ENCODE measurements at regions not wholly inside any gene's neighbourhood (a gene's known extent, or its start where the extent isn't known, plus 50 kb on each side); places are given as distances from the start of the nearest gene placed in this dataset.

DNA sequence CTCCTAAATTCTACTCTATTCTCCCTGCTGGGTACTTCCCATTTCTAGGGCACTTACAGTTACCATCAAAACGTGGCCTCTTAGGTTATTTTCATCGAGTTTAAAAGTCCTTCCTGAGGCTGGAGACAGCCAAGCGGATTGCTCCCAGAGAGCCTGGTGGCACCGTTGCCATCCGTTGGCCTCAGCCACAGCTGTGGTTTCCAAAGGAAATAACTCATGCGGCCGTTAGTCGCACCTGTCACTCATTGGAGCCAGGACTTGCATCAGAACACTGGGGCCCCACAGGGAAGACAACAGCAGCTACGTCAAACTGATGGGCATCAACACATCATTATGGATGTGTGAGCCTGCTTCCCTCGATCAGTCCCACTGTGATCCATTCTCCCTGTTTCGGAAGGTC, 453.4 kb downstream of the BCL11A start:
- H3K36me3 ChIP-seq (ENCODE audit: control insufficient read depth, insufficient read depth, low read length): no peaks in the 10 kb centered on the region
- H2AK5ac ChIP-seq (ENCODE audit: low read length): no peak overlapping the region
- H3K4me3 ChIP-seq (ENCODE audit: low read length): no peak overlapping the region
- H3K18ac ChIP-seq (ENCODE audit: low read length): no peak overlapping the region
- no peak overlapping the region for H3K27ac ChIP-seq (ENCODE audit: low read depth, low read length)
- H4K8ac ChIP-seq (ENCODE audit: low read depth, low read length): no peak overlapping the region
- no peak overlapping the region for H3K4me2 ChIP-seq (ENCODE audit: low read length)
- H3K23ac ChIP-seq (ENCODE audit: low read length): no peak overlapping the region
- DNase-seq: no peak
- H4K5ac ChIP-seq (ENCODE audit: low read length): no peak overlapping the region
- no peak overlapping the region for H3K4ac ChIP-seq (ENCODE audit: low read depth, low read length)
- H2BK15ac ChIP-seq (replicated peaks; ENCODE audit: low read depth): no peak overlapping the region
- no peaks in the 10 kb centered on the region for H3K79me1 ChIP-seq (ENCODE audit: low read length)
- H3K4me1 ChIP-seq (ENCODE audit: control insufficient read depth, low read depth, low read length): no peaks in the 10 kb centered on the region
- H3K56ac ChIP-seq (ENCODE audit: low read length): no peak overlapping the region
- H3K9ac ChIP-seq (ENCODE audit: low read length): no peak overlapping the region
- WGBS (ENCODE audit: extremely low coverage, insufficient coverage, low lambda C conversion rate): no CpG with 5 or more reads among the region's 11 CpGs
- H2BK120ac ChIP-seq (ENCODE audit: low read depth, low read length): no peak overlapping the region
- no peaks in the 10 kb centered on the region for H3K79me2 ChIP-seq (ENCODE audit: control insufficient read depth, insufficient read depth, low read length)
- no peaks in the 10 kb centered on the region for H3K27me3 ChIP-seq (ENCODE audit: insufficient read depth, low read length, poor library complexity)
- no peak overlapping the region for H2BK5ac ChIP-seq (ENCODE audit: low read length)

DNA sequence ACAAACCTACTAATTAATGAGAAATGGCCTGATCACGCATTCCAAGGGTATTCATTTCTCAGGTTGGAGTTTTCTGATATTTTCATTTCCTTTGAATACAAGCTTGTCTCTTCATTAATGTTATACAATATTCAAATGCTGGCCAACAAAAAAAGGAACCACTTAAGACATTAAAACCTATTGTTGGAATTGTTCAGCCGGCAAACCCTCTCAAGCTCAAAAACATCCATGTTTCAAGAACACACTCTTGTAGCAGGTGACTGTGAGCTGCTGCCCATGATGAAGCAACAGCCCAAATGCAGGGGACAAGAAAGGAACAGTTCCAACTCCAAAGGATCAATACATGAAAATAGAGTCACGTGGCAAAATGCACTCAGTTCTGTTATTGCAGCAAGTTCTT, 454.5 kb downstream of the BCL11A start:
- no peak overlapping the region for H2BK120ac ChIP-seq (ENCODE audit: low read depth, low read length)
- no peak overlapping the region for H3K27ac ChIP-seq (ENCODE audit: low read depth, low read length)
- WGBS (ENCODE audit: extremely low coverage, insufficient coverage, low lambda C conversion rate): no CpG with 5 or more reads among the region's 3 CpGs
- no peak overlapping the region for H3K23ac ChIP-seq (ENCODE audit: low read length)
- H4K5ac ChIP-seq (ENCODE audit: low read length): no peak overlapping the region
- H2BK5ac ChIP-seq (ENCODE audit: low read length): no peak overlapping the region
- no peak overlapping the region for H2BK15ac ChIP-seq (replicated peaks; ENCODE audit: low read depth)
- no peak overlapping the region for H3K9ac ChIP-seq (ENCODE audit: low read length)
- no peak overlapping the region for H3K4ac ChIP-seq (ENCODE audit: low read depth, low read length)
- H3K79me2 ChIP-seq (ENCODE audit: control insufficient read depth, insufficient read depth, low read length): no peaks in the 10 kb centered on the region
- no peak overlapping the region for H4K8ac ChIP-seq (ENCODE audit: low read depth, low read length)
- no peak overlapping the region for H2AK5ac ChIP-seq (ENCODE audit: low read length)
- no peaks in the 10 kb centered on the region for H3K27me3 ChIP-seq (ENCODE audit: insufficient read depth, low read length, poor library complexity)
- no peak overlapping the region for H3K18ac ChIP-seq (ENCODE audit: low read length)
- no peak overlapping the region for H3K4me2 ChIP-seq (ENCODE audit: low read length)
- no peak overlapping the region for H3K56ac ChIP-seq (ENCODE audit: low read length)
- H3K4me1 ChIP-seq (ENCODE audit: control insufficient read depth, low read depth, low read length): no peaks in the 10 kb centered on the region
- H3K79me1 ChIP-seq (ENCODE audit: low read length): no peaks in the 10 kb centered on the region
- H3K4me3 ChIP-seq (ENCODE audit: low read length): no peak overlapping the region
- DNase-seq: no peak
- H3K36me3 ChIP-seq (ENCODE audit: control insufficient read depth, insufficient read depth, low read length): no peaks in the 10 kb centered on the region

DNA sequence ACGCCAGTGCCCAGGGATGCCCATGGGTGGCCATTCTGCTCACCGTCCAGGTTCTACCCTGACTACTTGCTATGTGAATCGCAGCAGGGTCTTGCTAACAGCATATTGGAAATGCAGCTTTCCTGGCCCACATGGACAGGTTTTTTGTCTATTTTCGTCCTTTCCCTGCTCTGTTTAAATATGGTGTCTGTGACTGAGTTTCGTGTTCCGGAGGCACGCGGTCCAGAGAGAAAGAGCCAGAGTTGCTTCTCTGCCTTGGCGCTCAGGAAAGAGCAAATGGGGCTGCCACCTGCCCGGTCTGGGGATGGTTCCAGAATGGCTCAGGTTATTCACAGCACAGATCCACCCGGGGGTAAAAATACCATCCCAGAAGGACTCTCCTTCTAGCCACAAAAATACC, 456.2 kb downstream of the BCL11A start:
- no CpG with 5 or more reads among the region's 11 CpGs for WGBS (ENCODE audit: extremely low coverage, insufficient coverage, low lambda C conversion rate)
- Histone ChIP-seq H2BK15ac (replicated peaks; ENCODE audit: low read depth) (no peak overlapping the region), H3K27me3 (ENCODE audit: insufficient read depth, low read length, poor library complexity) (no peaks in the 10 kb centered on the region), H3K4me1 (ENCODE audit: control insufficient read depth, low read depth, low read length) (no peaks in the 10 kb centered on the region), H3K56ac (ENCODE audit: low read length) (no peak overlapping the region), H4K5ac (ENCODE audit: low read length) (no peak overlapping the region), H3K18ac (ENCODE audit: low read length) (no peak overlapping the region), H3K79me1 (ENCODE audit: low read length) (no peaks in the 10 kb centered on the region), H3K36me3 (ENCODE audit: control insufficient read depth, insufficient read depth, low read length) (no peaks in the 10 kb centered on the region), H4K8ac (ENCODE audit: low read depth, low read length) (no peak overlapping the region), H2BK120ac (ENCODE audit: low read depth, low read length) (no peak overlapping the region), H2BK5ac (ENCODE audit: low read length) (no peak overlapping the region), H3K4ac (ENCODE audit: low read depth, low read length) (no peak overlapping the region), H3K79me2 (ENCODE audit: control insufficient read depth, insufficient read depth, low read length) (no peaks in the 10 kb centered on the region), H3K27ac (ENCODE audit: low read depth, low read length) (no peak overlapping the region), H3K9ac (ENCODE audit: low read length) (no peak overlapping the region), H2AK5ac (ENCODE audit: low read length) (no peak overlapping the region), H3K4me2 (ENCODE audit: low read length) (no peak overlapping the region), H3K4me3 (ENCODE audit: low read length) (no peak overlapping the region), H3K23ac (ENCODE audit: low read length) (no peak overlapping the region)
- no peak for DNase-seq

DNA sequence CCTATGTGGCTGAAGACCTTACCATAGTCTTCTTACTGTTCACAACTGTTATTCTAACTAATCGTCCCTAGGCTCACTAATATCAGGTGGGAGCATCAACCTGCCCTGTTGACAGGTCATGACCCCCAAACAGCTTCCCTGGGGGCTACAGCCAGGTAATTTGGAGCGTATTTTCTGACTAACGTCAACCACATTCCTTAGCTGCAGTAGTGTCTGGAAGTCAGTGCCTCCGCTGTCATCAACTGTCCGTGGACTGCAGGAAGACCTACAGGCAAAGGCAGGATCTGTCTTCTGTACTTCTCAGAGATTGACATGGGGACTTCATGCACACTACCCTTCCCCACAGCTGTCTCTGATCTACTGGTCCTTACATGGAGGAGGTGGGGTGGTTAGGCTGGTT, 456.9 kb downstream of the BCL11A start:
- Histone ChIP-seq H3K4me3 (ENCODE audit: low read length) (no peak overlapping the region), H3K9ac (ENCODE audit: low read length) (no peak overlapping the region), H3K79me2 (ENCODE audit: control insufficient read depth, insufficient read depth, low read length) (no peaks in the 10 kb centered on the region), H3K4me1 (ENCODE audit: control insufficient read depth, low read depth, low read length) (no peaks in the 10 kb centered on the region), H3K79me1 (ENCODE audit: low read length) (no peaks in the 10 kb centered on the region), H3K36me3 (ENCODE audit: control insufficient read depth, insufficient read depth, low read length) (no peaks in the 10 kb centered on the region), H2BK120ac (ENCODE audit: low read depth, low read length) (no peak overlapping the region), H3K4ac (ENCODE audit: low read depth, low read length) (no peak overlapping the region), H3K27me3 (ENCODE audit: insufficient read depth, low read length, poor library complexity) (no peaks in the 10 kb centered on the region), H2BK5ac (ENCODE audit: low read length) (no peak overlapping the region), H3K56ac (ENCODE audit: low read length) (no peak overlapping the region), H4K5ac (ENCODE audit: low read length) (no peak overlapping the region), H2AK5ac (ENCODE audit: low read length) (no peak overlapping the region), H3K18ac (ENCODE audit: low read length) (no peak overlapping the region), H2BK15ac (replicated peaks; ENCODE audit: low read depth) (no peak overlapping the region), H3K4me2 (ENCODE audit: low read length) (no peak overlapping the region), H3K23ac (ENCODE audit: low read length) (no peak overlapping the region), H3K27ac (ENCODE audit: low read depth, low read length) (no peak overlapping the region), H4K8ac (ENCODE audit: low read depth, low read length) (no peak overlapping the region)
- no CpG with 5 or more reads among the region's 5 CpGs for WGBS (ENCODE audit: extremely low coverage, insufficient coverage, low lambda C conversion rate)
- no peak for DNase-seq

DNA sequence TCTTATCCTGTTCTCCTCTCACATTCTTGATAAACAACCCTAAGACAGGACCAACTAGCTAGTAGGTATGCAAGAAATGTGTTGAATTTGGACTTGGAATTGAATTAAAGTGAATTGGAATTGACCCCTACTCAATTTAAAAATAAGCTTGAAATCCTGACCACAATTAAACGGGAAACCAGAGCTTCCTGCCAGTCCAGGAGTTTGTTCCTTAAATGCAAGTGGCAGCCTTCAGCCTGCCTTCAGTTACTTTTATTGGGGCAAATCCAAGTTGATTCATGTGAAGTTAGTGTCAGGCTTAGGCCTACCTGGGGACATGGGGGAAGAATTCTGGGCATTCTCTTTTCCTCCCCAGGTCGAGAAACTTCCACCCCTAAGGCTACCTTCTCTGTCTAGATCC, 457.6 kb downstream of the BCL11A start:
- Histone ChIP-seq H3K4me2 (ENCODE audit: low read length) (no peak overlapping the region), H3K27me3 (ENCODE audit: insufficient read depth, low read length, poor library complexity) (no peaks in the 10 kb centered on the region), H3K4me3 (ENCODE audit: low read length) (no peak overlapping the region), H3K79me1 (ENCODE audit: low read length) (no peaks in the 10 kb centered on the region), H3K56ac (ENCODE audit: low read length) (no peak overlapping the region), H2BK15ac (replicated peaks; ENCODE audit: low read depth) (no peak overlapping the region), H3K9ac (ENCODE audit: low read length) (no peak overlapping the region), H2AK5ac (ENCODE audit: low read length) (no peak overlapping the region), H3K36me3 (ENCODE audit: control insufficient read depth, insufficient read depth, low read length) (no peaks in the 10 kb centered on the region), H3K27ac (ENCODE audit: low read depth, low read length) (no peak overlapping the region), H3K18ac (ENCODE audit: low read length) (no peak overlapping the region), H3K23ac (ENCODE audit: low read length) (no peak overlapping the region), H4K8ac (ENCODE audit: low read depth, low read length) (no peak overlapping the region), H2BK120ac (ENCODE audit: low read depth, low read length) (no peak overlapping the region), H3K4ac (ENCODE audit: low read depth, low read length) (no peak overlapping the region), H3K4me1 (ENCODE audit: control insufficient read depth, low read depth, low read length) (no peaks in the 10 kb centered on the region), H4K5ac (ENCODE audit: low read length) (no peak overlapping the region), H2BK5ac (ENCODE audit: low read length) (no peak overlapping the region), H3K79me2 (ENCODE audit: control insufficient read depth, insufficient read depth, low read length) (no peaks in the 10 kb centered on the region)
- DNase-seq: no peak
- no CpG with 5 or more reads among the region's 2 CpGs for WGBS (ENCODE audit: extremely low coverage, insufficient coverage, low lambda C conversion rate)

DNA sequence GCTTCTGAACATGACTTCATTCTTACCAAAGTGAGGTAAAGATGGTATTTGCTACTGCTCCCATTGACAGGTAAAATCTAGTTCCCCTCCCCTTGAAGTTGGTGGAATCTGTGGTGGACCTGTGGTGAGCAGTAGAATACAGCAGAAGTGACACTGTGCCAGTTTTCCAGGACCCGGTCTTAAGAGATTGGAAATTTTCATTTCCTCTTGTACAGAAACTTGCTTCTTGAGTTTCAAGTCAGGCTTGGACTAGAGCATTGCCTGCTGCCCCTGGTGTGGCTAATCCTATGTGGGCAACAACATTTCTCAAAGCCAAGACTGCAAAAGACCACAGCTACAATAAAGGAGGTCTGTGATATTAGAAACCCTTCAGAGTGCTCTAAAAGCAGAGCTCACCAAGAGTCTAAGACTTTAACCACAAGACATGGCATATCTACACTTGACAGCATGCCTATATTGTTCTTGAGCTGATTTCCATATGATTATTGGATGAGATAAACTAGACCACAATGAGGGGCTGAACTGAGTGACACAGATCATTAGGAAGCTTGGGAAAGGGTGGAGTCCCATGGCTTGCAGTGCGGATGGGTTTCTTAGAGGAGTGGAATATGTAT, 458.1 kb downstream of the BCL11A start:
- H3K27ac ChIP-seq (ENCODE audit: low read depth, low read length): no peak overlapping the region
- WGBS (ENCODE audit: extremely low coverage, insufficient coverage, low lambda C conversion rate): no CpG with 5 or more reads among the region's 2 CpGs
- H2BK5ac ChIP-seq (ENCODE audit: low read length): no peak overlapping the region
- H3K56ac ChIP-seq (ENCODE audit: low read length): no peak overlapping the region
- no peak overlapping the region for H3K23ac ChIP-seq (ENCODE audit: low read length)
- H3K9ac ChIP-seq (ENCODE audit: low read length): no peak overlapping the region
- H3K27me3 ChIP-seq (ENCODE audit: insufficient read depth, low read length, poor library complexity): no peaks in the 10 kb centered on the region
- no peaks in the 10 kb centered on the region for H3K79me1 ChIP-seq (ENCODE audit: low read length)
- DNase-seq: no peak
- H2BK15ac ChIP-seq (replicated peaks; ENCODE audit: low read depth): no peak overlapping the region
- H4K5ac ChIP-seq (ENCODE audit: low read length): no peak overlapping the region
- H3K4ac ChIP-seq (ENCODE audit: low read depth, low read length): no peak overlapping the region
- no peaks in the 10 kb centered on the region for H3K4me1 ChIP-seq (ENCODE audit: control insufficient read depth, low read depth, low read length)
- H3K18ac ChIP-seq (ENCODE audit: low read length): no peak overlapping the region
- H4K8ac ChIP-seq (ENCODE audit: low read depth, low read length): no peak overlapping the region
- no peak overlapping the region for H2BK120ac ChIP-seq (ENCODE audit: low read depth, low read length)
- H2AK5ac ChIP-seq (ENCODE audit: low read length): no peak overlapping the region
- H3K36me3 ChIP-seq (ENCODE audit: control insufficient read depth, insufficient read depth, low read length): no peaks in the 10 kb centered on the region
- H3K79me2 ChIP-seq (ENCODE audit: control insufficient read depth, insufficient read depth, low read length): no peaks in the 10 kb centered on the region
- no peak overlapping the region for H3K4me2 ChIP-seq (ENCODE audit: low read length)
- H3K4me3 ChIP-seq (ENCODE audit: low read length): no peak overlapping the region

Measured in mesendoderm (in vitro differentiated cells).